ENCODE measurements at regions not wholly inside any gene's neighbourhood (a gene's known extent, or its start where the extent isn't known, plus 50 kb on each side); places are given as distances from the start of the nearest gene placed in this dataset.

GRCh38 chr16:65817799-65818198, 548.7 kb upstream of the CDH5 start:
- TF ChIP-seq ZBTB7B (CRISPR knock-in tag; IDR thresholded peaks at IDR 0.05) (no peak), MAFF (IDR thresholded peaks at IDR 0.05; ENCODE audit: low read depth, low read length) (peak; percentile 33; the same call in 1 of the 2 replicates), KDM1A (CRISPR knock-in tag; IDR thresholded peaks at IDR 0.05) (no peak), PATZ1 (CRISPR knock-in tag; IDR thresholded peaks at IDR 0.05) (no peak), MAFK (conservative IDR thresholded peaks at IDR 0.05 in 1 of 2, IDR thresholded peaks at IDR 0.05 in 1 of 2; ENCODE audit: low read length in 2 of 2) (peak; percentile 38 to 68; a peak in 2 of 4 replicates)
- no peaks in the 10 kb centered on the region for H3K9me3 ChIP-seq (ENCODE audit: low read length)
- no peak overlapping the region for H3K9ac ChIP-seq (ENCODE audit: insufficient read depth, low read depth, low read length)
- no peak overlapping the region for H3K4me3 ChIP-seq (replicated peaks in 1 of 3; ENCODE audit: insufficient read depth in 1 of 3, low read depth in 2 of 3, low read length in 3 of 3)
- FAIRE-seq = no peak
- ChIA-PET CTCF (ENCODE audit: low intra/inter-chr PET ratio, low total read pairs) (no interaction called here), POLR2A (no interaction called here)
- no peak for DNase-seq (ENCODE audit: low spot score)
- no peaks in the 10 kb centered on the region for H3K4me1 ChIP-seq (ENCODE audit: insufficient read depth, low read length)
- no peaks in the 10 kb centered on the region for H3K27me3 ChIP-seq (ENCODE audit: control insufficient read depth in 1 of 2, insufficient read depth in 2 of 2, low read length in 2 of 2)
- no peak overlapping the region for H2AFZ ChIP-seq (ENCODE audit: low read length)
- no peak overlapping the region for H3K4me2 ChIP-seq (ENCODE audit: low read depth, low read length)
- intact Hi-C loops (cut with micrococcal nuclease; ENCODE audit: unreplicated experiment) (no loop called here), in situ Hi-C loops (cut with HindIII; ENCODE audit: extremely low pct_ligation_motif_present, low pct_unique_long_range_greater_than_20kb) (no loop called here)
- no peak overlapping the region for H3K27ac ChIP-seq (ENCODE audit: extremely low read length, insufficient read depth, low read length)
- no peaks in the 10 kb centered on the region for H4K20me1 ChIP-seq (ENCODE audit: insufficient read depth, low read length)
- BruUV-seq (replicated peaks) = no TSS peak
- H3K36me3 ChIP-seq (replicated peaks in 1 of 2; ENCODE audit: control insufficient read depth in 1 of 2, insufficient read depth in 2 of 2, low read length in 2 of 2) = no peaks in the 10 kb centered on the region
- ATAC-seq = no peak
- no peaks in the 10 kb centered on the region for H3K79me2 ChIP-seq (ENCODE audit: insufficient read depth, low read length)
- 6% methylated on average over 2 of the region's 2 CpGs for WGBS (ENCODE audit: low lambda C conversion rate)

GRCh38 chr16:65817066-65817465, 549.4 kb upstream of the CDH5 start:
- WGBS (ENCODE audit: low lambda C conversion rate) = 25% methylated on average over 3 of the region's 3 CpGs
- H3K4me3 ChIP-seq (replicated peaks in 1 of 3; ENCODE audit: insufficient read depth in 1 of 3, low read depth in 2 of 3, low read length in 3 of 3) = no peak overlapping the region
- no peak for FAIRE-seq
- TF ChIP-seq MAFF (IDR thresholded peaks at IDR 0.05; ENCODE audit: low read depth, low read length) (peak; percentile 86), HNF1A (IDR thresholded peaks at IDR 0.05; ENCODE audit: low read depth) (no peak), HNF1A (CRISPR knock-in tag; IDR thresholded peaks at IDR 0.05; ENCODE audit: borderline replicate concordance) (no peak), NRL (CRISPR knock-in tag; IDR thresholded peaks at IDR 0.05; ENCODE audit: borderline replicate concordance) (no peak), MAFK (conservative IDR thresholded peaks at IDR 0.05 in 1 of 2, IDR thresholded peaks at IDR 0.05 in 1 of 2; ENCODE audit: low read length in 2 of 2) (peak; percentile 88 to 91), ZSCAN25 (CRISPR knock-in tag; IDR thresholded peaks at IDR 0.05) (no peak)
- BruUV-seq (replicated peaks) = no TSS peak
- ATAC-seq = no peak
- H3K4me2 ChIP-seq (ENCODE audit: low read depth, low read length) = no peak overlapping the region
- POLR2A ChIA-PET = no interaction called here
- no peaks in the 10 kb centered on the region for H3K4me1 ChIP-seq (ENCODE audit: insufficient read depth, low read length)
- no peaks in the 10 kb centered on the region for H4K20me1 ChIP-seq (ENCODE audit: insufficient read depth, low read length)
- no peak overlapping the region for H3K9ac ChIP-seq (ENCODE audit: insufficient read depth, low read depth, low read length)
- no peaks in the 10 kb centered on the region for H3K79me2 ChIP-seq (ENCODE audit: insufficient read depth, low read length)
- CTCF ChIA-PET (ENCODE audit: low intra/inter-chr PET ratio, low total read pairs) = no interaction called here
- no peak overlapping the region for H2AFZ ChIP-seq (ENCODE audit: low read length)
- H3K36me3 ChIP-seq (replicated peaks in 1 of 2; ENCODE audit: control insufficient read depth in 1 of 2, insufficient read depth in 2 of 2, low read length in 2 of 2) = no peaks in the 10 kb centered on the region
- no peaks in the 10 kb centered on the region for H3K27me3 ChIP-seq (ENCODE audit: control insufficient read depth in 1 of 2, insufficient read depth in 2 of 2, low read length in 2 of 2)
- H3K27ac ChIP-seq (ENCODE audit: extremely low read length, insufficient read depth, low read length) = no peak overlapping the region
- in situ Hi-C loops (cut with HindIII; ENCODE audit: extremely low pct_ligation_motif_present, low pct_unique_long_range_greater_than_20kb) (no loop called here), intact Hi-C loops (cut with micrococcal nuclease; ENCODE audit: unreplicated experiment) (no loop called here)
- no peaks in the 10 kb centered on the region for H3K9me3 ChIP-seq (ENCODE audit: low read length)
- no peak for DNase-seq (ENCODE audit: low spot score)
